ENCODE measurements at regions not wholly inside any gene's neighbourhood (a gene's known extent, or its start where the extent isn't known, plus 50 kb on each side); places are given as distances from the start of the nearest gene placed in this dataset.

GRCh38 chr3:59101231-59101736 lies 51.5 kb upstream of the CFAP20DC start:
- peaks cover 0 to 3% of the 10 kb centered on the region in 2 donors for H3K9me3 ChIP-seq
- H3K27ac ChIP-seq = no peak overlapping the region
- no peak for DNase-seq
- no peak for ATAC-seq
- TF ChIP-seq CTCF (IDR thresholded peaks at IDR 0.05) = no peak
- H3K27me3 ChIP-seq = no peaks in the 10 kb centered on the region
- intact Hi-C loops (cut with DNase I) = no loop called here
- no peak overlapping the region for H3K4me3 ChIP-seq
- no peaks in the 10 kb centered on the region for H3K36me3 ChIP-seq
- H3K4me1 ChIP-seq = no peaks in the 10 kb centered on the region
